Panc1 (cell line): ENCODE measurements at regions not wholly inside any gene's neighbourhood (a gene's known extent, or its start where the extent isn't known, plus 50 kb on each side); places are given as distances from the start of the nearest gene placed in this dataset.

Source experiments
- ATAC-seq: fragments of 200-7000 bp; cut with Tn5 transposase; 2 replicates; pipeline ENCODE4 v1.9.1; 2020; ENCODE audit warnings: mild to moderate bottlenecking, moderate library complexity
- BruUV-seq: library from RNA; stranded (reverse); fragments of 400-500 nt; replicated peaks from 2 replicates; lab custom pipeline; 2021; lab: Mats Ljungman, UMichigan
- CTCF ChIA-PET: fragments of 300-600 bp; sonication (Branson Sonifier 250); formaldehyde crosslinking; loops from one replicate; lab custom pipeline; 2022; ENCODE audit warnings: antibody characterized with exemption; lab: Charles Lee
- POLR2A ChIA-PET: fragments of 300-600 bp; sonication (Branson Sonifier 250); formaldehyde crosslinking; loops from one replicate; lab custom pipeline; 2022; ENCODE audit warnings: antibody characterized with exemption; lab: Charles Lee
- DNase-seq: peaks from one replicate; pipeline ENCODE4 v3.0.0-alpha.2; 2010; ENCODE audit warnings: low read depth, low spot score
- H3K27ac ChIP-seq: 2 replicates; pipeline ENCODE4 v1.5.1; 2011; ENCODE audit warnings: mild to moderate bottlenecking, low read length, inconsistent platforms
- H3K27me3 ChIP-seq: fragments of 200-500 bp; sonication (Bioruptor generic); 2 replicates; pipeline ENCODE4 v1.6.0; 2014; ENCODE audit warnings: low read length, inconsistent platforms; ENCODE audit not compliant: control insufficient read depth, insufficient read depth
- H3K36me3 ChIP-seq: fragments of 200-500 bp; sonication (Bioruptor generic); 2 replicates; pipeline ENCODE4 v1.5.1; 2014; ENCODE audit warnings: inconsistent platforms, mild to moderate bottlenecking, low read length, moderate library complexity; ENCODE audit not compliant: control insufficient read depth, insufficient read depth
- H3K4me1 ChIP-seq: 2 replicates; pipeline ENCODE4 v1.5.1; 2011; ENCODE audit warnings: inconsistent platforms, mild to moderate bottlenecking, low read length, moderate library complexity; ENCODE audit not compliant: control insufficient read depth, insufficient read depth
- H3K4me3 ChIP-seq, 2 experiments: 2 replicates each; pipeline ENCODE4 v1.5.1; 2011 to 2012; ENCODE audit warnings: low read depth in 2 of 2, low read length in 2 of 2, mild to moderate bottlenecking in 2 of 2, inconsistent platforms in 1 of 2, moderate library complexity in 1 of 2
- H3K9me3 ChIP-seq: fragments of 200-500 bp; sonication (Bioruptor generic); 2 replicates; pipeline ENCODE4 v1.5.1; 2014; ENCODE audit warnings: low read depth, mild to moderate bottlenecking, inconsistent platforms, low read length, moderate library complexity; ENCODE audit not compliant: control insufficient read depth, insufficient read depth
- CTCF ChIP-seq: fragments of 450-650 bp; IDR thresholded peaks from 2 replicates; pipeline ENCODE4 v1.5.1; 2017; ENCODE audit warnings: mild to moderate bottlenecking
- POLR2AphosphoS5 ChIP-seq: IDR thresholded peaks from 2 replicates; pipeline ENCODE4 v1.6.1; 2012; ENCODE audit warnings: mild to moderate bottlenecking, low read depth, low read length, moderate library complexity
- REST ChIP-seq, 2 experiments: IDR thresholded peaks; 2 replicates each; pipeline ENCODE4 v1.6.1; 2011 to 2012; ENCODE audit warnings: low read depth in 2 of 2, control low read depth in 1 of 2, low read length in 1 of 2, mild to moderate bottlenecking in 1 of 2, moderate library complexity in 1 of 2; ENCODE audit not compliant: insufficient read depth in 1 of 2
- SIN3A ChIP-seq: IDR thresholded peaks from 2 replicates; pipeline ENCODE4 v1.6.1; 2012; ENCODE audit warnings: low read depth, mild to moderate bottlenecking, low read length, moderate library complexity, borderline replicate concordance; ENCODE audit not compliant: insufficient read depth
- TCF7L2 ChIP-seq: IDR thresholded peaks from 2 replicates; pipeline ENCODE4 v1.6.1; 2011; ENCODE audit warnings: mild to moderate bottlenecking, low read depth, low read length, inconsistent platforms
- in situ Hi-C: cut with HindIII; loops from 2 replicates; pipeline ENCODE4 v1.10.0; 2016; ENCODE audit warnings: low sequenced_read_pairs, low pct_unique_long_range_greater_than_20kb
- intact Hi-C: fragments of 100-400 bp; cut with micrococcal nuclease; formaldehyde crosslinking; loops from one replicate; pipeline ENCODE4 v1.10.0; 2022; ENCODE audit not compliant: unreplicated experiment

GRCh38 chr7:125681508-125681907 is 751.9 kb upstream of the POT1 start:
- ChIA-PET POLR2A (no interaction called here), CTCF (no interaction called here)
- Histone ChIP-seq H3K9me3 (no peaks in the 10 kb centered on the region), H3K36me3 (no peaks in the 10 kb centered on the region), H3K4me3 (no peak overlapping the region), H3K27ac (no peak overlapping the region), H3K27me3 (no peaks in the 10 kb centered on the region), H3K4me1 (no peaks in the 10 kb centered on the region)
- TF ChIP-seq TCF7L2: no peak
- no peak for TF ChIP-seq SIN3A
- TF ChIP-seq CTCF: no peak
- no peak for TF ChIP-seq REST (IDR thresholded peaks at IDR 0.05; ENCODE audit: insufficient read depth in 1 of 2, low read depth in 2 of 2, low read length in 1 of 2)
- no peak for TF ChIP-seq POLR2AphosphoS5
- no TSS peak for BruUV-seq
- DNase-seq (no peak), ATAC-seq (no peak)
- intact Hi-C loops (no loop called here), in situ Hi-C loops (no loop called here)

GRCh38 chr7:125678771-125679170 is 749.1 kb upstream of the POT1 start:
- Histone ChIP-seq H3K9me3 (no peaks in the 10 kb centered on the region), H3K4me3 (no peak overlapping the region), H3K36me3 (no peaks in the 10 kb centered on the region; the same call in 1 of the 2 replicates), H3K4me1 (no peaks in the 10 kb centered on the region), H3K27ac (no peak overlapping the region), H3K27me3 (no peaks in the 10 kb centered on the region)
- BruUV-seq: no TSS peak
- POLR2A ChIA-PET: no interaction called here
- CTCF ChIA-PET: no interaction called here
- TF ChIP-seq SIN3A (no peak), TCF7L2 (no peak), POLR2AphosphoS5 (no peak), REST (IDR thresholded peaks at IDR 0.05; ENCODE audit: insufficient read depth in 1 of 2, low read depth in 2 of 2, low read length in 1 of 2) (no peak), CTCF (no peak)
- intact Hi-C loops: no loop called here
- no peak for DNase-seq
- no peak for ATAC-seq
- in situ Hi-C loops: no loop called here
